ENCODE measurements at regions not wholly inside any gene's neighbourhood (a gene's known extent, or its start where the extent isn't known, plus 50 kb on each side); places are given as distances from the start of the nearest gene placed in this dataset.
A peak's percentile ranks its signal among the peaks of the same experiment; 100 is the strongest.
"Not testable (repeated sequence)": the region's sequence is repeated elsewhere in the genome, so short reads cannot be mapped to it uniquely, and the experiment has no call there.

DNA sequence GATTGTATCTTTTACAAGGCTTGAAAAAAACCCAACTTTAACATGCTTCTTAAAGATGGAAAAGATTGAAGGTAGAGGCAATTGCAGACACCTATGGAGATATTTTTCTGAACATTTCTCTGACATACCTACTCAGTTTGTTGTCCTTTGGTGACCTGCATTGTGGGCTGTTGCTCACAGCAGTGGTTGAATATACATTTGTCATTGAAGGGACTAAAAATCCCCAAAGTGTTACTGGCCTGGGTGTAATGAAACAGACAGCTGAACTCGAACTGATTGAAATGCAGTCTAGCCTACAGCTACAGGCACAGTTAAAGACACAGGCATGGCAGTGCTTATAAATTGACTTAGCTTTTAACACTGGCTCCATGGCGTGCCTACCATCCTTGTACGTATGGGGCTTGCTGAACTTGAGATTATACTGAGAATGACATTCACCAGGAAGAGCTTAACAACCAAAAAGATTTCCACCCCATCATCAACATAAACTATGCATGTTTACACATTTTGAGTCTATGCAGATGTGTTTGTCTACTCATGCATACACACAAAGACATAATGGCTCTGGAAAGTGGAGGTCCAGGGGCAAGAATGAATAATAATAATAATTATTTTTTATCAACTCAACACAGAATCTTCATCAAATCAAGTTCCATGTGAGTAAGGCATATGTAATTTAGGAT lies 83.2 kb upstream of the NOX3 start:
- DNase-seq (ENCODE audit: low read depth), result no peak

DNA sequence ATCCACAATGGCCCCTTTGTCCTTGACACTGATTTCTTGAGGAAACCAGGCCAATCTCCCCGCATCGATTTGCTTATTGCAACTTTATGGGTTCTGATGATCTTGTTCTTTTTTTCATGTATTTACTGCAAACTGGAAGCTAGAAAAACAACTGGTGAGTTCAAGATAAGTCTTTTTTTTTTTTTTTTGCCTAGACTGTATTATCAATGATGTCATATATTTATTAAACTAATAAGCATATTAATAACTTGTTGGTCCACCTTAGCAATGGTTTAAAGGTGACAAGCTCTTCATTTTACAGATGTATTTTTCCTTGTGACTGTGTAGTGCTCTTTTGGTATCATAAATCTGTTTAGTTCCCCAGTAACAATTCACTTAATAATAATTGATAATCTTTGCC lies 79.0 kb upstream of the NOX3 start:
- no peak for DNase-seq (ENCODE audit: low read depth)
- no peak overlapping the region for H3K4me3 ChIP-seq (ENCODE audit: low read depth, low read length)
- TF ChIP-seq CTCF (IDR thresholded peaks at IDR 0.05; ENCODE audit: control insufficient read depth, extremely low read depth, insufficient read depth), result no peak

More for the DNA sequence above, 83.2 kb upstream of the NOX3 start:
- TF ChIP-seq CTCF (IDR thresholded peaks at IDR 0.05; ENCODE audit: control insufficient read depth, extremely low read depth, insufficient read depth), result no peak
- no peak overlapping the region for H3K4me3 ChIP-seq (ENCODE audit: low read depth, low read length)

DNA sequence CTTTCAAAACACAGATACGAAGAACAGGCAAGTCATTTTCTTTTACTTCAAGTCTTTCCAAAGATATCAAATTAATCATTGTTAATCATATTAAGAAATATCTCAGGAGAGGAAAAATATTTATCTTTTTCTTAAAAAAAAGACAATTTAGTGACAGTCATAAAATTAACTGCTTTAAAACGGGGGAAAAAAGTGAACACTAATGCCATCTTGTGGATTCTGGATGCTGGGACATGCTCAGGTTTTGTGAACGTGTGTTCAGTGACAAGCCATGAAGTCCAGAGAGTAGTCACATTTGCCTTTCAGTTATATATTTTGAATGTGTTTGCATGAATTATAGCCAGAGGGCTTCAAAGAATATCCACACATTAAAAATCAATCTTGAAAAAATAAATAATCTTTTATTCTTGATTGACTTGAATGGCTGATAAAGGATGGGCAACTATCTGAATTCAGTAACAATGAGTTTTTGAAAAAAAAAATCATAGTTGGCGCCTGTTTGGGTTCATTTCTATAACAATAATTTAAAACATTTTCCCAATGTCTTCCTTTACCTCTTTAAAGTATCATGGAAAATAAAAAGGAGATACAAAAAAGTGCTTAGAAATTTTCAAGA lies 74.7 kb upstream of the NOX3 start:
- H3K4me3 ChIP-seq (ENCODE audit: low read depth, low read length), result no peak overlapping the region
- no peak for DNase-seq (ENCODE audit: low read depth)
- peak; percentile 69 for TF ChIP-seq CTCF (IDR thresholded peaks at IDR 0.05; ENCODE audit: control insufficient read depth, extremely low read depth, insufficient read depth)

GRCh38 chr6:155529814-155530213 lies 74.2 kb upstream of the NOX3 start:
- not testable (repeated sequence) for DNase-seq (ENCODE audit: low read depth); H3K4me3 ChIP-seq (ENCODE audit: low read depth, low read length)

DNA sequence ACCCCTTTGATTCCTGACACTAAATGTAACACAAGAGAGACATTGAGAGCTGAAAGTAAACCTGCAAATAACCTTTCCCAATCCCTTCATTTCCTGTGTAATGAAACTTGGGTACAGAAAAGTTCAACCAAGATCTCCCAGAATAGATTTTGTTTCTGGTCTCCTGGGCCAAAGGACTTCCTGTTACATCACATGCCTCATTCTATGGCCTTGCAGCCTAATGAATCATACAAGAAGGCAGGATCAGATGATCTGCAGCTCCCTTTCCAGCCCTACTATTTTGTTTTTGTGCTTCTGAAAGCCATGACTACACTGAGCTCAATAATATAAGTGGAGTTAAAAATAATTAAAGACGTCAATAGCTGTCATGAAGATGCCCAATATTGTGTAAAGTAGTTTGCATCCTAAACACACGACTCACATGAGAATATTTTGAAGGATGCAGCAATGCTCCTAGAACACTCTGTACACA lies 73.4 kb upstream of the NOX3 start:
- no peak overlapping the region for H3K4me3 ChIP-seq (ENCODE audit: low read depth, low read length)
- DNase-seq (ENCODE audit: low read depth), result no peak
- TF ChIP-seq CTCF (IDR thresholded peaks at IDR 0.05; ENCODE audit: control insufficient read depth, extremely low read depth, insufficient read depth), result no peak

GRCh38 chr6:155528335-155528734 lies 72.7 kb upstream of the NOX3 start:
- TF ChIP-seq CTCF (IDR thresholded peaks at IDR 0.05; ENCODE audit: control insufficient read depth, extremely low read depth, insufficient read depth), result no peak
- no peak overlapping the region for H3K4me3 ChIP-seq (ENCODE audit: low read depth, low read length)
- DNase-seq (ENCODE audit: low read depth), result no peak

GRCh38 chr6:155527443-155527842 lies 71.8 kb upstream of the NOX3 start:
- H3K4me3 ChIP-seq (ENCODE audit: low read depth, low read length), result no peak overlapping the region
- DNase-seq (ENCODE audit: low read depth), result no peak
- no peak for TF ChIP-seq CTCF (IDR thresholded peaks at IDR 0.05; ENCODE audit: control insufficient read depth, extremely low read depth, insufficient read depth)

Measured in LNCaP clone FGC (cell line).